DMS 273 (cell line): ENCODE measurements at regions not wholly inside any gene's neighbourhood (a gene's known extent, or its start where the extent isn't known, plus 50 kb on each side); places are given as distances from the start of the nearest gene placed in this dataset.

Source experiments
- DNase-seq: peaks from one replicate; lab custom pipeline; 2025; ENCODE audit not compliant: unreplicated experiment; lab: John Stamatoyannopoulos, UW

GRCh38 chr1:108050911-108051629 is 86.1 kb upstream of the VAV3 start:
- DNase-seq, result no peak

DNA sequence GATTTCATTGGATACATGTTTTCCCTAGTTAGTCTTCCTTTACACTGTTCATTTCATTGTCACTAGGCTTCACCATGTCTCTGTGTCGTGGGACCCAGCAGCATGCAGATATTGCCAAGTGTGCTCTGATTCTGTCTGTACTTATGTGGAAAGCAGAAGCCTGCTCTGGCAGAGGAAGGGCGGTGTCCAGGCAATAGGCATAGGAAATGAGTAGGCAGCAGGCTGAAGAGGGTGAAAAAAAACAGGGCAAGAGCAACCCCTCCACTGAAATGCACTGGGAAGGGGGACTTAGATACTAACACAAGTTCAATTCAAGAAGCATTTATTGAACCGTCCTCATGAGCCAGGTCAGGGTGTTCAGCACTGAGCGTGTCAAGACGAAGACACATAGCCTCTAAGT is 85.2 kb upstream of the VAV3 start:
- DNase-seq, result no peak

DNA sequence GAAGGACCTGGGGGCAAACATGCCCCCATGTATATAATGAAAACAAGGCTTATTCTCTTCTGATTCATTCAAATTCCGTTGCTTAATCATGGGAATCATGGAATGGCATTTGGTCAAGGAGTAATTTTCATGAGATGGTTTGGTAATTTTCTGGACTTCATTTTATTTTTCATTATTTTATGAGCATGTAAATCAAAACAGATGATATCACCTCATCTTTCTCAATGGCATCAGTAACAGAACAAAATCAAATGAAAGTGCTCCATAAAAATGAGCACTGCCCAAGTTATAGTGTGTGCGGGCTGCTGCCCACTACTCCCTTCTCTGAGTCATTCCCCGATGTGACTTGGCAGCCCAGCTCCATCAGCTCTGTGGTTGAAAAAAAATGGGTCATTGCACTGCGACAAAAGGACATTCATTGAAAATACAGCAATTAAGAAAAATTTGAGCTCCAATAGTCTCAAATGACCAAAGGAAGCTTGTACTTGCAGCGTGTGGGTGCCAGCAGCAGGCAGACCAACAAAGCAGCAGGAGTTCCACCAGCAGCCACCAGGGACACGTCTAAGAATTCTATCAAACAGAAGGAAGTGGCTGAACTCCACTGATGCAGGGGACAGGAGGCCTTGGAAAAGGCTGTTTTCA is 84.3 kb upstream of the VAV3 start:
- peak; percentile 52 for DNase-seq

DNA sequence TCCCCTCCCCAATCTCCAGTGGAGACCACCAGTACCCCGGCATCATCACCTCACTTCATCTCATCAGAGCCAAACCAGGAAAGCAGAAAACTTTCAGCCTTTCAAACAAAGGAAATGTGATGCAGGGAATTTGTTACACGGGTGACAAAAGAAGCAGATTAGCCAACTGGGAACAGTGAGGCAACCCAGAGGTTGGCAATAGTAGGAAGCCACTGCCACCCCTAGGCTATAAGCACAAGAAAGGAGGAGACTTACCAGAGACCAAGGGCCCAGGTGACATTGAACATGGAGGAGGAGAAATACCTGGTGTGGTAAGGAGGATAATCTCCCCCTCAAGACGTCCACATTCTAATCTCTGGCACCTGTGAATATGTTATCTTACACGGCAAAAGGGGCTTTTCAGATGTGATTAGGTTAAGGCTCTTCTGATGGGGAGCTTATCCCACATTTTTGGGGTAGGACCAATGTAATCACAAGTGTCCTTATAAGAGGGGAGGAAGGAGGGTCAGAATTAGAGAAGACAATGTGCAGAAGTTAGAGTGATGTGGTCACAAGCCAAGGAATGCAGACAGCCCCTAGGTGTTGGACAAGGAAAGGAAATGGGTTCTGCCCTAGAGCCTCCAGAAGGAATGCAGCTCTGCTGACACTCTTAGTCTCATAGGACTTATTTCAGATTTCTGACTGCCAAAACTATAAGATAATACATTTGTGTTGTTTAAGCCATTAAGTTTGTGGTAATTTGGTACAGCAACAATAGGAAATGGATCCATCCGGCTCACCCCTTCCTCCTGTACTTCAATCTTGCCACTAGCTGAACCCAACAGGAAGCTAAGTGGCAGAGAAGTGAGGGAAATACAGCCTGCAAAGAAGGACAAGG is 83.6 kb upstream of the VAV3 start:
- DNase-seq, result no peak

GRCh38 chr1:108047085-108047484 is 82.1 kb upstream of the VAV3 start:
- DNase-seq, result no peak

DNA sequence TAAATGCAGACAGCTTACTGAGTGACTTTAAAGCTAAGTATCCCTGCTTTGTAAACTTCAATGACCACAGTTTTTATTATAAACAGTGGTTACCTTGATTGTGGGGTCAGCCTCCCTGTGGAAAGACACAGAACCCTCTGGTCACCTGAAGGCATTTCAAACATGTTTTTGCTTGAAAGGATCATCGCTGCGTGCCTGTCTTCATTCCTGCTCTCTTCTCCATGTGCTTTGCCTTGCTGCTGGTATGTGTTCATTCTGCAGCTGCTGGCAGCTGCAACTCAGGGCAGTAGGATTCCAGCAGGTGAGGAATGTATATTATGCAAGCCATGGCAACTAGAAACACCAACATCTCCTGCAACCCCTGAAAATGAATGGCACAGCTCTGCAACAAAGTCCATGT is 81.0 kb upstream of the VAV3 start:
- DNase-seq, result no peak

GRCh38 chr1:108045460-108045859 is 80.5 kb upstream of the VAV3 start:
- DNase-seq, result no peak

- DNase-seq, result no peak
Observed at GRCh38 chr1:108044318-108044717, 79.3 kb upstream of the VAV3 start.

- DNase-seq, result no peak
Observed at GRCh38 chr1:108043707-108044106, 78.7 kb upstream of the VAV3 start.

DNA sequence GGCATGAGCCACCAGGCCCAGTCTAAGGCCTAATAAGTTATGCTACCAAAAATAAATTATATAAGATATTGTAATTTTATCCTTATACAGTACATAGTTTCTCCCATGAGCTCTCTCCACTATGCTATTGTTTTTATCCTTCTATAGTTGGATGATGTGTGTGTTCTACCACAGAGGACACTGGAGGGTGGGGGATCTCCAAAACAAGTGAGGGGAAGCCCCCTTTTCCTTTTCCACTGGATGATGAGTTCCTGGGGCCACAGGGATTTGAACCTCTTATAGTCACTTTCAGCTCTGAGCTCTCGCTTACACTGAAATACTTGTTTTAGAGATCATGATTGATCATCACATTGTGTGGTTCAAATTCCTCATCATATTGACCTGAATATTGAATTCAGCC is 77.6 kb upstream of the VAV3 start:
- no peak for DNase-seq

DNA sequence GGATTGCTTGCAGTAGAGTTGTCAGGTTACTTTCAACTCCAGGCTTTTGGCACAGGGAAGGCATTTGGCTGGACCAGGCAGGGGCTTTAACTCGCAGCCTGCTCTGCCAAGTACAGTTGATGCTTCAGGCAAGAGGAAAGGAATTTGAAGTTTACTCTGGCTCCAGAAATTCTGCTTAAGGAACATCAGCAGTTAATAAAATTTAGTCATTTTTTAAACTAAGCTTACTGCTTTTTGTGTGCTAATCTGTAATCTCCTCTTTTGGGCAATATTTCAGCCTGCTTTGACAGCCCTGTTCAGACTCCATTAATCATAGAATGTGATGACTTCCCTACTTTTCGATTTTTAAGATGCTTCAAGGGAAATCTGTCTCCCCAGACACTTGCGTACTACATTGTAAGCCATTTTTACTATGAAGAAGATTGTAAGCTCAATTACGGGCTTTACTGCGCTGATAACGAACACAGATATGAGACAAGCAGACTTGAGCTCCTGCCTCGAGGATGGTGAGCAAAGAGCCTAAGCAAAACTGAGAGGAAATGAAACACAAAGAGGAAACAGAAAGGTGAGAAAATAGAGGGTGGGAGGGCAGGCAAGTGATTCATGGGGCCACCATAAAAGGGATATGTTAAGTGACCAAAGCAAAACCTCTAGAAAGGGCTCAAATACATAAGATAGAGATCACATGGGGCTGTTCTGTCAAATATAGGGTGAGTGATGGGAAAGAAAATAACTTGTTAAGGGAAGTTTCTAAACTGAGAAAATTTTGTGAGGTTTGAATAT is 76.6 kb upstream of the VAV3 start:
- no peak for DNase-seq

GRCh38 chr1:108038653-108039236 is 73.8 kb upstream of the VAV3 start:
- no peak for DNase-seq

- DNase-seq, result no peak
Observed at GRCh38 chr1:108036796-108037562, 72.0 kb upstream of the VAV3 start.

DNA sequence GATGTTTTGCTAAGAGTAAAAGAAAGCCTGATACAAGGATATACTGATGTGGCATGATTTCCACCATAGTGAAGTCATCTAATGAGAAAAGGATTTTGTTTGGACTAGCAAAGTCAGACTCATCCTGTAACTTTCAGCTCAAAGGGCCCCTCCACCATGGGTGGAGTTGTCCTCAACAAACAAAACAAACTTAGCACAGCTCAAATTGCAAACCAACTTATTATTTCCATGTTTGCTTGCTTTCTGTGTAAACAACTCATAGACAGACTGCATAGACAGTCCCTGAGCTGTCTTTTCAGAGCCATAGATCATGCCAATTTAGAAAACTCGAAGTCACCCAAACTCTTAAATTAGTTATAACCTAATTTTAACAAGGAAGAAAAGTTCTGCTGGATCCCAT is 69.4 kb upstream of the VAV3 start:
- DNase-seq, result no peak

- no peak for DNase-seq
Observed at GRCh38 chr1:108033550-108033951, 68.6 kb upstream of the VAV3 start.

GRCh38 chr1:108028841-108029388 is 63.9 kb upstream of the VAV3 start:
- DNase-seq, result no peak

DNA sequence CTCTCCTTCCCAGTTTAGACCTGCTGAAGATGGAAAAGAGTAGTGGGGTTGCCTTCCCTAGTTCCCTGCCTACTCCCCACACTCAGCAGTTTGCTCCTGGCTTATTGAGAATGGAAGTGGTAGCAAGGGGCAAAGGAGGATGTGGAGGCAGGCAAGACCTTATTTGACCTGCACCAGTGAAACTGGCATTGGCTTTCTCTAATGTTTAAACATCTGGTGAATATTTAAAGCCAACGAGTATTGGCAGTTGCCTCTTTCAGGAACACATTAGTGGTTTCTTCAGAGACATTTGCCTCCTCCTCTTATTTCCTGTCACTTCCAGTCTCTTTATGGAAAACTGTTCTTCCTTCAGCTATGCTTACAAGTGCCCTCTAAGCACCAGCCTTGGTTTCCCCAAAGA is 62.4 kb upstream of the VAV3 start:
- peak; percentile 74 for DNase-seq

DNA sequence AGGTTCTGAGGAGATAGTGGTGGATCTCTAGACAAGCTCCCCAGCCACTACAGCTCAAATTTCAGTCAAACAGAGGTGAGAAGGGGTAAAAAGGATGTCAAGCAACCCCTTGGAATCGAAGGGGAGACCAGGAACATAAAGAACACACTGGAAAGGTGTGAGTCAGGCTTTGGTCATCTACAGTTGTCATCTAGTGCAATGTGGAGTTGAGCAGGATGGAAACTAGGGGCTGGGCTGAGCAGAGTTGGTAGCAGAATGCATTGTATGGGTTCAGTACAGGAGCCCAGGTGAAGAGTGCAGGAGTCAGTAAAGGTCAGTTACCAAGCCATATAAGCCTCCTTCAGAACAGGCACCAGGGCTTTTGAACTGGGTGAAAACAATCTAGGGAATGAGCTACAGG is 52.7 kb upstream of the VAV3 start:
- no peak for DNase-seq

GRCh38 chr1:108016451-108016920 is 51.5 kb upstream of the VAV3 start:
- peak; percentile 63 for DNase-seq
